GM12865 (cell line): ENCODE measurements at regions not wholly inside any gene's neighbourhood (a gene's known extent, or its start where the extent isn't known, plus 50 kb on each side); places are given as distances from the start of the nearest gene placed in this dataset.

Experiments
- DNase-seq: peaks from one replicate; pipeline ENCODE4 v3.0.0; 2010; ENCODE audit warnings: low read depth
- H3K4me3 ChIP-seq: 2 replicates; pipeline ENCODE4 v1.5.1; 2011; ENCODE audit warnings: mild to moderate bottlenecking, low read depth, low read length, control low read depth
- CTCF ChIP-seq: IDR thresholded peaks from 2 replicates; pipeline ENCODE4 v1.5.1; 2011; ENCODE audit warnings: low read length, control low read depth, low read depth, inconsistent platforms; ENCODE audit not compliant: insufficient read depth; ENCODE audit errors: missing control alignments

- H3K4me3 ChIP-seq: no peak overlapping the region
- TF ChIP-seq CTCF: no peak
These were observed 157.4 kb upstream of the SOX2 start for GRCh38 chr3:181554233-181554765.

GRCh38 chr3:181549266-181549665, 162.5 kb upstream of the SOX2 start:
- no peak overlapping the region for H3K4me3 ChIP-seq
- no peak for TF ChIP-seq CTCF
- DNase-seq: no peak

More at GRCh38 chr3:181554233-181554765, 157.4 kb upstream of the SOX2 start:
- no peak for DNase-seq

GRCh38 chr3:181541414-181541813, 170.3 kb upstream of the SOX2 start:
- DNase-seq: no peak
- no peak for TF ChIP-seq CTCF
- no peak overlapping the region for H3K4me3 ChIP-seq

- DNase-seq: no peak
- no peak for TF ChIP-seq CTCF
These were observed 176.9 kb upstream of the SOX2 start for GRCh38 chr3:181534781-181535221.

GRCh38 chr3:181533811-181534210, 177.9 kb upstream of the SOX2 start:
- no peak for DNase-seq
- no peak for TF ChIP-seq CTCF
- no peak overlapping the region for H3K4me3 ChIP-seq

More at GRCh38 chr3:181534781-181535221, 176.9 kb upstream of the SOX2 start:
- no peak overlapping the region for H3K4me3 ChIP-seq

GRCh38 chr3:181530584-181530983, 181.1 kb upstream of the SOX2 start:
- no peak for DNase-seq
- TF ChIP-seq CTCF: no peak
- no peak overlapping the region for H3K4me3 ChIP-seq

GRCh38 chr3:181521831-181522230, 189.9 kb upstream of the SOX2 start:
- H3K4me3 ChIP-seq: no peak overlapping the region
- DNase-seq: no peak
- TF ChIP-seq CTCF: no peak
